Fibroblast of pulmonary artery (primary cell): ENCODE measurements at regions not wholly inside any gene's neighbourhood (a gene's known extent, or its start where the extent isn't known, plus 50 kb on each side); places are given as distances from the start of the nearest gene placed in this dataset.
"Not testable (repeated sequence)": the region's sequence is repeated elsewhere in the genome, so short reads cannot be mapped to it uniquely, and the experiment has no call there.

Experiments
- DNase-seq: peaks from one replicate; pipeline ENCODE4 v3.0.0-alpha.2; 2010; ENCODE audit warnings: low read depth
- H3K4me3 ChIP-seq: replicated peaks from 2 replicates; pipeline ENCODE4 v1.5.1; 2011; ENCODE audit warnings: low read depth, mild to moderate bottlenecking, control low read depth, low read length, moderate library complexity
- CTCF ChIP-seq: IDR thresholded peaks from 2 replicates; pipeline ENCODE4 v1.5.1; 2011; ENCODE audit warnings: mild to moderate bottlenecking, control low read depth, low read length, inconsistent platforms; ENCODE audit errors: missing control alignments

DNA sequence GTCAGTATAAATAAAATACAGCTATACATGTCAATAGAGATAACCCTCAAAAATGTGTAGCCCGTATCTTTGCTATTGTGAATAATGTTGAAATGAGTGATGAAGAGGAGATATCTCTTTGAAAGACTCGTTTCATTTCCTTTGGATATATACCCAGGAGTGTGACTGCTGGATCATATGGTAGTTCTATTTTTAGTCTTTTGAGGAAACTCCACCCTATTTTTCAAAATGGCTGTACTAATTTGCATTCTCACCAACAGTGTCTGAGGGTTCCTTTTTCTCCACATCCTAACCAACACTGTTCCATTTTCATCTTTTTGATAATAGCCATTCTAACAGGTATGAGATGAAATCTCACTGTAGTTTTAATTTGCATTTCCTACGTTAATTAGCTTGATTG, 237.5 kb upstream of the GBE1 start:
- no peak for TF ChIP-seq CTCF
- DNase-seq, result no peak
- H3K4me3 ChIP-seq, result no peak overlapping the region

DNA sequence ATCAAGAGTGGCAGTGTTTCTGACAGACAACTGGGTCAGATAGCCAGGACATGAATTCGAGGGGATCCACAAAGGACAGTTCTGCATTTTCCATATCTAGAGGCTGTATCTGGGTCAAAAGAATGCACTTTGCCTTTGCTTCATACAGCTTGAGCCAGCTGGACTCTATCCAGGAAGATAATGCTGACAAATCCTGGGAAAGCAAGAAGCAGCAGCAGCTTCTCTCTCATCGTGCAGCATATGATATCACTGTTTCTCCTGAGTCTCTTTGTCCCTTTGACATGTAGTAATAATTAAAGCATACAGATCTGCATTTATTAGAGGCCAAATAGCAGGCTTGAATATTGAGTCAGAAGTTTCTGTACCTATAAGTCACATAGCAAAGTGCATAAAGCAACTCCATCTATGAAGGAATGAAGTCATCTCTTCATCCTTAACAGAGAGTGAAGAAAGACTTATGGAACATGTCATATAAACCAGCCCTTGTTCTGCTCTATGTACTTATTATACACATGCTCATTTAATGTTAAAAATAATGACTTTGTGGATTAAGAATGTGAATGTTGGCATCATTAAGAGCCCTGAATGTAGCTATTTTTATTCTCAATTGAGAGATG, 236.8 kb upstream of the GBE1 start:
- no peak overlapping the region for H3K4me3 ChIP-seq
- DNase-seq, result peak; percentile 29
- no peak for TF ChIP-seq CTCF

DNA sequence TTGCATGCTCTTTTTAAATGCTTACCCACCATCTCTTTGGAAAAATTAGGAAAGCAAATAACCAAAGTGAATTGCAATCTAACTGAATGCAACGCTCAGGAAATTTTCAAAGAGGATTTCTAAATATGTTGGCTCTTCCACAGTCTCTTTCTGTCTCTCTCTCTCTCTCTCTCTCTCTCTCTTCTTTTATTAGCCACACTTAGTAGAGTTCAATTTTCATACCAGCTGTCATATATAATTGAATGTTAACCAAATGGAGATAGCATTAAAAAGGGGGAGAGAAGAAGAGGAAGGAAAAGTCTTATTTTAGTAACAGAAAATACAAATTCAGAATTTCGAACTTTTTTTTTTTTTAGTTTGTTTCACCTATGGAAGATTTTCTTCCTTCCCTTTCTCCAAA, 235.9 kb upstream of the GBE1 start:
- no peak for DNase-seq
- no peak for TF ChIP-seq CTCF
- H3K4me3 ChIP-seq, result no peak overlapping the region

GRCh38 chr3:81995329-81995728, 233.9 kb upstream of the GBE1 start:
- no peak for DNase-seq
- H3K4me3 ChIP-seq, result no peak overlapping the region
- TF ChIP-seq CTCF, result no peak

DNA sequence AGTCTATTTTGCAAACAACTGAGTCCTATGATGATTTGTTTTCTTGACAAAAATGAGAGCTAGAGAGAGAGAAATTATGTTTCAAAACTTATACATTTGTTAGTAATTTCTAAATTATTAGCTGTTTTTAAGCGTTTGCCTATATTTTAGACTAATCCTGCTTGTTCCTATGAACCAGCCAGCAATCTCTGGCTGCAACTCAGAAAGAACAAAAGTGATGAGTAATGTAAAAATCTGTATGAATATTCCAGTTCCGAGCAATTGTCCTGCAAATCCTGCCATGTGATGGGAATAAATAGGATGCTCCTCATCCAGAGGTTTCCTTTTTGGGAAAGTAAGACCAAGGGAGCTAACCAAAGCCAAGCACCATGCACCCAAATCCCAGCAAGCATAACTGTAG, 228.3 kb upstream of the GBE1 start:
- no peak overlapping the region for H3K4me3 ChIP-seq
- TF ChIP-seq CTCF, result no peak
- DNase-seq, result no peak

GRCh38 chr3:81989274-81989673, 227.8 kb upstream of the GBE1 start:
- TF ChIP-seq CTCF, result no peak
- no peak for DNase-seq
- no peak overlapping the region for H3K4me3 ChIP-seq

GRCh38 chr3:81987412-81987811, 226.0 kb upstream of the GBE1 start:
- H3K4me3 ChIP-seq, DNase-seq: not testable (repeated sequence)
